ENCODE measurements at regions not wholly inside any gene's neighbourhood (a gene's known extent, or its start where the extent isn't known, plus 50 kb on each side); places are given as distances from the start of the nearest gene placed in this dataset.

DNA sequence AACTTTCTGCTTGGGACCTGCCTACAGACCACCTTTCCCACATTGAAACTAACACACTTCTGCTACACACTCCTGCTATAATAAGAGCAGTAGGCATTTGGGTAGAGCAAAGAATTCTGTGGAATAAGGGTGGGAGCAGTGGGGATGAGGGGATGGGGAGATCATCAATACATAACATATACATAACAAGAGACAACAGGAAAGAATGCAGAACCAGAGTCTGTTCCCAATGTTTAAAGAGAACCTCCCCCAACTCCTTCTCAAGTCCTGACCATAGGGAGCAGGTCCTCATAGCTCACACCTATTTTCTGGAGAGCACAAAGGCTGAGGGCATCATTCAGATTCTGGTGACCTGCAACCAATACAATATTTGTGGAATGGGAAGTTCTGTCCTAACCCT, 121.6 kb upstream of the BARHL2 start:
- H3K9ac ChIP-seq (ENCODE audit: low read depth, low read length) = no peak overlapping the region
- peaks cover 40% of the 10 kb centered on the region for H3K4me1 ChIP-seq (ENCODE audit: control insufficient read depth, insufficient read depth, low read length)
- no peaks in the 10 kb centered on the region for H3K36me3 ChIP-seq (ENCODE audit: control insufficient read depth, insufficient read depth, low read length)
- no peaks in the 10 kb centered on the region for H3K9me3 ChIP-seq (ENCODE audit: control insufficient read depth, insufficient read depth, low read length)
- peaks cover 78% of the 10 kb centered on the region for H3K27me3 ChIP-seq (ENCODE audit: control insufficient read depth, insufficient read depth, low read length)
- no peak overlapping the region for H3K4me3 ChIP-seq (ENCODE audit: low read depth, low read length)

- Histone ChIP-seq H3K27me3 (ENCODE audit: control insufficient read depth, insufficient read depth, low read length) (peaks cover 83% of the 10 kb centered on the region), H3K4me3 (ENCODE audit: low read depth, low read length) (no peak overlapping the region), H3K9me3 (ENCODE audit: control insufficient read depth, insufficient read depth, low read length) (no peaks in the 10 kb centered on the region), H3K36me3 (ENCODE audit: control insufficient read depth, insufficient read depth, low read length) (no peaks in the 10 kb centered on the region), H3K4me1 (ENCODE audit: control insufficient read depth, insufficient read depth, low read length) (peaks cover 45% of the 10 kb centered on the region), H3K9ac (ENCODE audit: low read depth, low read length) (no peak overlapping the region)
Observed at GRCh38 chr1:90837420-90837819, 120.3 kb upstream of the BARHL2 start.

- no peaks in the 10 kb centered on the region for H3K9me3 ChIP-seq (ENCODE audit: control insufficient read depth, insufficient read depth, low read length)
- no peaks in the 10 kb centered on the region for H3K36me3 ChIP-seq (ENCODE audit: control insufficient read depth, insufficient read depth, low read length)
- H3K9ac ChIP-seq (ENCODE audit: low read depth, low read length) = no peak overlapping the region
- peaks cover 83% of the 10 kb centered on the region for H3K27me3 ChIP-seq (ENCODE audit: control insufficient read depth, insufficient read depth, low read length)
- peak overlapping the region; percentile 44 for H3K4me3 ChIP-seq (ENCODE audit: low read depth, low read length)
- peaks cover 38% of the 10 kb centered on the region for H3K4me1 ChIP-seq (ENCODE audit: control insufficient read depth, insufficient read depth, low read length)
Observed at GRCh38 chr1:90836345-90836679, 119.2 kb upstream of the BARHL2 start.

DNA sequence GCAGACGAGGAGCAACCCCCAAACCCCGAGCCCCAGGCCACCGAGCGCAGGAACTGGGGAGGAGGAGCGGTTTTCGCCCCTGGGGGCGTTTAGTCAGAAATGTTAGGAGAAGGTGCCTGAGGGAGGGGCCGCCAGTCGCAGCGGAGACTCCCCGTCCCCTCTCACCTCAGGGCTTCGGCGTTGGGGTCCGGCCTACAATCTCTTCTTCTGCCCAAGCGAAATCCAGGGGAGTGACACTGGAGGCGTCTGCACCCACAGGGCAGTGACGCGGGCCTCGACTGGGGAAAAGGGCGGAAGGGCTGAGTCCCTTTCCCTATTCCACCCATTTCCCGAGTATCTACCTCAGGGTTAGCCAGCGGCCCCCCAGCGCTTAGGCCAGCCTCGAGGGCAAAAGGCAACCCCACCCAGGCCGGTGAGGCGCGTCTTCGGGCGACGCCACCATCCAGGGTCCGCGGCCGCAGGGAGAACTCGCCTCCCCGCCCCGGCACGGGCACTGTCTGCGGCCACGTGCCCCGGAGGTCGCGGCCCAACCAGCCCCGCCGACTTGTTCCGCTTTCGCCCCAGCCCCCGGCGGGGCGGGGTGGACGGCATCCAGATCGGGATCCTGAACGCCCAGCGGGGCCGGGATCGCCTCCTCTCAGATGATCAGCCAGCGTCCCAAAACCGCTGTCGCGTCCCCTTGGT, 118.7 kb upstream of the BARHL2 start:
- Histone ChIP-seq H3K36me3 (ENCODE audit: control insufficient read depth, insufficient read depth, low read length) (no peaks in the 10 kb centered on the region), H3K9ac (ENCODE audit: low read depth, low read length) (no peak overlapping the region), H3K27me3 (ENCODE audit: control insufficient read depth, insufficient read depth, low read length) (peaks cover 78% of the 10 kb centered on the region), H3K4me1 (ENCODE audit: control insufficient read depth, insufficient read depth, low read length) (peaks cover 38% of the 10 kb centered on the region), H3K9me3 (ENCODE audit: control insufficient read depth, insufficient read depth, low read length) (no peaks in the 10 kb centered on the region), H3K4me3 (ENCODE audit: low read depth, low read length) (peak overlapping the region; percentile 44)

GRCh38 chr1:90834886-90835660, 118.0 kb upstream of the BARHL2 start:
- H3K27me3 ChIP-seq (ENCODE audit: control insufficient read depth, insufficient read depth, low read length) = peaks cover 71% of the 10 kb centered on the region
- peaks cover 36% of the 10 kb centered on the region for H3K4me1 ChIP-seq (ENCODE audit: control insufficient read depth, insufficient read depth, low read length)
- H3K36me3 ChIP-seq (ENCODE audit: control insufficient read depth, insufficient read depth, low read length) = no peaks in the 10 kb centered on the region
- H3K4me3 ChIP-seq (ENCODE audit: low read depth, low read length) = peak overlapping the region; percentile 44
- no peaks in the 10 kb centered on the region for H3K9me3 ChIP-seq (ENCODE audit: control insufficient read depth, insufficient read depth, low read length)
- no peak overlapping the region for H3K9ac ChIP-seq (ENCODE audit: low read depth, low read length)

GRCh38 chr1:90834354-90834885, 117.3 kb upstream of the BARHL2 start:
- Histone ChIP-seq H3K9ac (ENCODE audit: low read depth, low read length) (no peak overlapping the region), H3K9me3 (ENCODE audit: control insufficient read depth, insufficient read depth, low read length) (no peaks in the 10 kb centered on the region), H3K27me3 (ENCODE audit: control insufficient read depth, insufficient read depth, low read length) (peaks cover 64% of the 10 kb centered on the region), H3K36me3 (ENCODE audit: control insufficient read depth, insufficient read depth, low read length) (no peaks in the 10 kb centered on the region), H3K4me1 (ENCODE audit: control insufficient read depth, insufficient read depth, low read length) (peaks cover 29% of the 10 kb centered on the region), H3K4me3 (ENCODE audit: low read depth, low read length) (peak overlapping the region; percentile 3)

DNA sequence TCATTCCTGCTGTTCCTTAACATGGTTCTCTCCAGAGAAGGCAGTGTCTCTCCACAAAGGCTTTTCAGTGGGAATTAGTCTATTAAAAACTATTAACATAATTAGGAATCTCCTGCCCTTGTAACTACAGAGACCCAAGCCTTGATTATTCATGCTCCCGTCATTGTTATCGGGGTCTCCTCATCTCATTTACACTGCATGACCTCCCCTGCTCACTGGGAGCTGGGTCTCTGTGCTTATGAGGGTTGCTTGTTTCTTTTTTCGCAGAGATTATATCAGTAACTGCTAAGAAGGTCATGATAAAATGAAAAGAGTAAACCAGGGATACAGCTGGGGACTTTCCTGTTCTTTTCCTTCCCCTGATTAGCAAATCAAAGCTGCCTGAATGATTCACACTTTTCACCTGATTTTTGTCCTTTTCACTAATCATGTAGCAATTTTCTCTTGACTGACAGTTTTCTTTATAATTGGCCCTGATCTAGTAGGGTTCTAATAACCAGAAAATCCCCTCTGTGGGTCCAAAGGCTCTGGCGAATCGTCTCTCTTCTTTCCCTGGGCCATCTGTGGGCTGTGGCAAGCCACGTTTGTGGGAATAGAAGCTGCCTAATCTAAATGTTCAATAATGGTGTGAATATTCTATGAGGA, 116.5 kb upstream of the BARHL2 start:
- Histone ChIP-seq H3K36me3 (ENCODE audit: control insufficient read depth, insufficient read depth, low read length) (no peaks in the 10 kb centered on the region), H3K27me3 (ENCODE audit: control insufficient read depth, insufficient read depth, low read length) (peaks cover 61% of the 10 kb centered on the region), H3K4me1 (ENCODE audit: control insufficient read depth, insufficient read depth, low read length) (peaks cover 24% of the 10 kb centered on the region), H3K9me3 (ENCODE audit: control insufficient read depth, insufficient read depth, low read length) (no peaks in the 10 kb centered on the region), H3K4me3 (ENCODE audit: low read depth, low read length) (no peak overlapping the region), H3K9ac (ENCODE audit: low read depth, low read length) (no peak overlapping the region)

- Histone ChIP-seq H3K27me3 (ENCODE audit: control insufficient read depth, insufficient read depth, low read length) (peaks cover 50% of the 10 kb centered on the region), H3K9me3 (ENCODE audit: control insufficient read depth, insufficient read depth, low read length) (no peaks in the 10 kb centered on the region), H3K9ac (ENCODE audit: low read depth, low read length) (no peak overlapping the region), H3K4me1 (ENCODE audit: control insufficient read depth, insufficient read depth, low read length) (peaks cover 18% of the 10 kb centered on the region), H3K36me3 (ENCODE audit: control insufficient read depth, insufficient read depth, low read length) (no peaks in the 10 kb centered on the region), H3K4me3 (ENCODE audit: low read depth, low read length) (no peak overlapping the region)
Observed at GRCh38 chr1:90831910-90832309, 114.8 kb upstream of the BARHL2 start.

- H3K27me3 ChIP-seq (ENCODE audit: control insufficient read depth, insufficient read depth, low read length) = peaks cover 3% of the 10 kb centered on the region
- H3K4me3 ChIP-seq (ENCODE audit: low read depth, low read length) = no peak overlapping the region
- no peaks in the 10 kb centered on the region for H3K4me1 ChIP-seq (ENCODE audit: control insufficient read depth, insufficient read depth, low read length)
- no peak overlapping the region for H3K9ac ChIP-seq (ENCODE audit: low read depth, low read length)
- no peaks in the 10 kb centered on the region for H3K9me3 ChIP-seq (ENCODE audit: control insufficient read depth, insufficient read depth, low read length)
- H3K36me3 ChIP-seq (ENCODE audit: control insufficient read depth, insufficient read depth, low read length) = no peaks in the 10 kb centered on the region
Observed at GRCh38 chr1:90826834-90827233, 109.7 kb upstream of the BARHL2 start.

DNA sequence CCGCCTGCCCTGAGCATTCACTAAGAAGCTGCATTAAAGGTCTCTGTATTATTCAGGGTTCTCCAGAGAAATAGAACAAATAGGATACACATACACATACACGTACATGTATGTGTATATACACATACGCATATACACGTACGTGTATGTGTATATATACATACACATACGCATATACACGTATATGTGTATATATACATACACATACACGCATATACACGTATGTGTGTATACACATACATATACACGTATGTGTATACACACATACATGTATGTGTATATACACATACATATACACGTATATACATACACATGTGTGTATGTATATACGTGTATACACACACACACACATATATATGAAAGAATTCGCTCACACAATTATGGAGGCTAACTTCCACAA, 108.9 kb upstream of the BARHL2 start:
- no peaks in the 10 kb centered on the region for H3K9me3 ChIP-seq (ENCODE audit: control insufficient read depth, insufficient read depth, low read length)
- H3K4me1 ChIP-seq (ENCODE audit: control insufficient read depth, insufficient read depth, low read length) = no peaks in the 10 kb centered on the region
- H3K9ac ChIP-seq (ENCODE audit: low read depth, low read length) = no peak overlapping the region
- H3K36me3 ChIP-seq (ENCODE audit: control insufficient read depth, insufficient read depth, low read length) = no peaks in the 10 kb centered on the region
- no peaks in the 10 kb centered on the region for H3K27me3 ChIP-seq (ENCODE audit: control insufficient read depth, insufficient read depth, low read length)
- H3K4me3 ChIP-seq (ENCODE audit: low read depth, low read length) = no peak overlapping the region

DNA sequence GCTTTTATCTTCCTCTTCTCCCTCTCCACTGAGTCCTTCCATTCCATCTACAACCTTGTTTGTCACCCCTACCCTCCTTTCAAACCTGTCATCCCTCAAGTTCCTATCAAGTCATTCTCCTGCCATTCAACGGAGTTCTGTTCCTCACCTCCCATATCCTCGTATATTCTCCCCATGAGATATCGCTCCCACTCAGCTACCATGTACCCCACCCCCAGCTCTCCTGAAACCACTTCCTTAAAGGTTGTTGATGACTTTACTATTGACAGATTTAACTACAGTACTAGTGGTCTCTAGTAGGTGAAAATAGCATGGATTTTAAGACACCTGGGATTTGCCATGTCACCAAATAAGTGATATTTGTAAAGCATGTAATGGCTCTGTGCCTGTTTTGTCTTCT, 107.4 kb upstream of the BARHL2 start:
- H3K36me3 ChIP-seq (ENCODE audit: control insufficient read depth, insufficient read depth, low read length) = no peaks in the 10 kb centered on the region
- H3K27me3 ChIP-seq (ENCODE audit: control insufficient read depth, insufficient read depth, low read length) = no peaks in the 10 kb centered on the region
- no peaks in the 10 kb centered on the region for H3K9me3 ChIP-seq (ENCODE audit: control insufficient read depth, insufficient read depth, low read length)
- no peak overlapping the region for H3K4me3 ChIP-seq (ENCODE audit: low read depth, low read length)
- no peaks in the 10 kb centered on the region for H3K4me1 ChIP-seq (ENCODE audit: control insufficient read depth, insufficient read depth, low read length)
- H3K9ac ChIP-seq (ENCODE audit: low read depth, low read length) = no peak overlapping the region
